GM03348 (cell line): ENCODE measurements at regions not wholly inside any gene's neighbourhood (a gene's known extent, or its start where the extent isn't known, plus 50 kb on each side); places are given as distances from the start of the nearest gene placed in this dataset.

Source experiments
- DNase-seq: peaks from one replicate; pipeline ENCODE4 v3.0.0; 2012; ENCODE audit warnings: low spot score

GRCh38 chr14:80146941-80147340 lies 64.4 kb downstream of the DIO2 start:
- no peak for DNase-seq

- DNase-seq: no peak
Measured at GRCh38 chr14:80136358-80136757, 74.9 kb downstream of the DIO2 start.

GRCh38 chr14:80135305-80136088 lies 75.8 kb downstream of the DIO2 start:
- no peak for DNase-seq

GRCh38 chr14:80134321-80134720 lies 77.0 kb downstream of the DIO2 start:
- DNase-seq: no peak

GRCh38 chr14:80133457-80133856 lies 77.8 kb downstream of the DIO2 start:
- no peak for DNase-seq

- no peak for DNase-seq
Measured at GRCh38 chr14:80127466-80127865, 83.8 kb downstream of the DIO2 start.

- no peak for DNase-seq
Measured at GRCh38 chr14:80124794-80125193, 86.5 kb downstream of the DIO2 start.

- no peak for DNase-seq
Measured at GRCh38 chr14:80117876-80118275, 93.4 kb downstream of the DIO2 start.

- no peak for DNase-seq
Measured at GRCh38 chr14:80116157-80116556, 95.1 kb downstream of the DIO2 start.

GRCh38 chr14:80110721-80111120 lies 100.6 kb downstream of the DIO2 start:
- no peak for DNase-seq

GRCh38 chr14:80109055-80109454 lies 102.2 kb downstream of the DIO2 start:
- no peak for DNase-seq

GRCh38 chr14:80108430-80108829 lies 102.9 kb downstream of the DIO2 start:
- DNase-seq: no peak

- no peak for DNase-seq
Measured at GRCh38 chr14:80105488-80105994, 105.8 kb downstream of the DIO2 start.

GRCh38 chr14:80101835-80102234 lies 109.5 kb downstream of the DIO2 start:
- no peak for DNase-seq

GRCh38 chr14:80100681-80101080 lies 110.6 kb downstream of the DIO2 start:
- DNase-seq: no peak

GRCh38 chr14:80095623-80096022 lies 115.7 kb downstream of the DIO2 start:
- peak; percentile 44 for DNase-seq

- no peak for DNase-seq
Measured at GRCh38 chr14:80087411-80087810, 123.9 kb downstream of the DIO2 start.

GRCh38 chr14:80084196-80084595 lies 127.1 kb downstream of the DIO2 start:
- no peak for DNase-seq

GRCh38 chr14:80080601-80081000 lies 130.7 kb downstream of the DIO2 start:
- no peak for DNase-seq

GRCh38 chr14:80078501-80078900 lies 132.8 kb downstream of the DIO2 start:
- DNase-seq: no peak

- peak; percentile 44 for DNase-seq
Measured at GRCh38 chr14:80077262-80077661, 134.0 kb downstream of the DIO2 start.

GRCh38 chr14:80074900-80075574 lies 136.3 kb downstream of the DIO2 start:
- DNase-seq: no peak

GRCh38 chr14:80059041-80059440 lies 152.3 kb downstream of the DIO2 start:
- no peak for DNase-seq

GRCh38 chr14:80056497-80056801 lies 154.9 kb downstream of the DIO2 start:
- DNase-seq: no peak
